GM12891 (cell line): ENCODE measurements at regions not wholly inside any gene's neighbourhood (a gene's known extent, or its start where the extent isn't known, plus 50 kb on each side); places are given as distances from the start of the nearest gene placed in this dataset.

ENCODE experiments used
- PAX5 ChIP-seq: IDR thresholded peaks from 2 replicates; pipeline ENCODE4 v1.6.1; 2011; ENCODE audit warnings: low read length, moderate library complexity, mild to moderate bottlenecking; ENCODE audit not compliant: insufficient read depth, severe bottlenecking
- POLR2A ChIP-seq: IDR thresholded peaks from 2 replicates; pipeline ENCODE4 v1.6.1; 2011; ENCODE audit warnings: low read depth, low read length, control low read depth
- POLR2AphosphoS5 ChIP-seq: IDR thresholded peaks from 2 replicates; pipeline ENCODE4 v1.6.1; 2011; ENCODE audit warnings: low read depth, low read length, control low read depth
- POU2F2 ChIP-seq: IDR thresholded peaks from 2 replicates; pipeline ENCODE4 v1.6.1; 2011; ENCODE audit warnings: low read depth, mild to moderate bottlenecking, control low read depth, low read length, moderate library complexity
- SPI1 ChIP-seq: IDR thresholded peaks from 2 replicates; pipeline ENCODE4 v1.6.1; 2011; ENCODE audit warnings: low read depth, low read length, control low read depth
- TAF1 ChIP-seq: IDR thresholded peaks from 2 replicates; pipeline ENCODE4 v1.6.1; 2011; ENCODE audit warnings: low read depth, low read length, control low read depth

DNA sequence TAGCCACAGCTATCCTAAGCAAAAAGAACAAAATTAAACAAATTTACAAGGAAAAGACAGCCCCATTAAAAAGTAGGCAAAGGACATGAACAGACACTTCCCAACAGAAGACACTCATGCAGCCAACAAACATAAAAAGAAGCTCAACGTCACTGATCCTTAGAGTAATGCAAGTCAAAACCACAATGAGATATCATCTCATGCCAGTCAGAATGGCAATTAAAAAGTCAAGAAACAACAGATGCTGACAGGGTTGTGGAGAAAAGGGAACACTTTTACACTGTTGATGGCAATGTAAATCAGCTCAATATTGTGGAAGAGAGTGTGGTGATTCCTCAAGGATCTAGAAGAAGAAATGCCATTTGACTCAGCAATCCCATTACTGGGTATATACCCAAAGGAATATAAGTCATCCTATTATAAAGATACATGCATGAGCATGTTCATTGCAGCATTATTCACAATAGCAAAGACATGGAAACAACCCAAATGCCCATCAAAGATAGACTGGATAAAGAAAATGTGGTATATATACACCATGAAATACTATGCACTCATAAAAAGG lies 163.0 kb upstream of the TET2 start:
- TF ChIP-seq POLR2A (no peak), TAF1 (no peak), PAX5 (no peak), POLR2AphosphoS5 (no peak), POU2F2 (no peak), SPI1 (no peak)
